DMS 273 treated with DMSO at 0.1 percent for 48 hours (cell line): ENCODE measurements at regions not wholly inside any gene's neighbourhood (a gene's known extent, or its start where the extent isn't known, plus 50 kb on each side); places are given as distances from the start of the nearest gene placed in this dataset.

ENCODE experiments used
- DNase-seq: peaks from one replicate; lab custom pipeline; 2025; lab: John Stamatoyannopoulos, UW

- no peak for DNase-seq
Observed at GRCh38 chr17:71331754-71332325, 789.0 kb upstream of the SOX9 start.

GRCh38 chr17:71334048-71334751, 786.6 kb upstream of the SOX9 start:
- DNase-seq, result peak; percentile 21

- DNase-seq, result no peak
Observed at GRCh38 chr17:71335212-71335611, 785.6 kb upstream of the SOX9 start.

GRCh38 chr17:71337938-71338337, 782.9 kb upstream of the SOX9 start:
- DNase-seq, result no peak

- no peak for DNase-seq
Observed at GRCh38 chr17:71338396-71338795, 782.4 kb upstream of the SOX9 start.

- no peak for DNase-seq
Observed at GRCh38 chr17:71339206-71339605, 781.6 kb upstream of the SOX9 start.

- DNase-seq, result no peak
Observed at GRCh38 chr17:71342737-71343136, 778.1 kb upstream of the SOX9 start.

GRCh38 chr17:71349908-71350600, 770.8 kb upstream of the SOX9 start:
- no peak for DNase-seq

GRCh38 chr17:71360301-71360700, 760.5 kb upstream of the SOX9 start:
- no peak for DNase-seq

- DNase-seq, result no peak
Observed at GRCh38 chr17:71361656-71362450, 759.0 kb upstream of the SOX9 start.

GRCh38 chr17:71363661-71364060, 757.2 kb upstream of the SOX9 start:
- no peak for DNase-seq

- no peak for DNase-seq
Observed at GRCh38 chr17:71371809-71372208, 749.0 kb upstream of the SOX9 start.

- no peak for DNase-seq
Observed at GRCh38 chr17:71375948-71376347, 744.9 kb upstream of the SOX9 start.

- DNase-seq, result no peak
Observed at GRCh38 chr17:71376933-71377332, 743.9 kb upstream of the SOX9 start.

- DNase-seq, result no peak
Observed at GRCh38 chr17:71378036-71378435, 742.8 kb upstream of the SOX9 start.

GRCh38 chr17:71378741-71379140, 742.1 kb upstream of the SOX9 start:
- no peak for DNase-seq

GRCh38 chr17:71379512-71379911, 741.3 kb upstream of the SOX9 start:
- DNase-seq, result no peak

GRCh38 chr17:71380535-71380934, 740.3 kb upstream of the SOX9 start:
- no peak for DNase-seq

GRCh38 chr17:71380936-71381335, 739.9 kb upstream of the SOX9 start:
- DNase-seq, result no peak

GRCh38 chr17:71383091-71383490, 737.7 kb upstream of the SOX9 start:
- DNase-seq, result no peak

GRCh38 chr17:71387456-71387855, 733.4 kb upstream of the SOX9 start:
- no peak for DNase-seq

- DNase-seq, result no peak
Observed at GRCh38 chr17:71392715-71393567, 727.9 kb upstream of the SOX9 start.
